Esophagus squamous epithelium (tissue), 4 donors: ENCODE measurements at regions not wholly inside any gene's neighbourhood (a gene's known extent, or its start where the extent isn't known, plus 50 kb on each side); places are given as distances from the start of the nearest gene placed in this dataset.

Experiments
- POLR2A ChIP-seq, 4 donors: fragments of 450-650 bp; IDR thresholded peaks; one replicate each; pipeline ENCODE4 v1.6.1; 2017; ENCODE audit warnings: antibody characterized with exemption in 4 of 4, mild to moderate bottlenecking in 4 of 4, moderate library complexity in 3 of 4
- TF ChIP-seq, protein P1 (sequence below), 6 experiments: fragments of 450-650 bp in 4 of 6; fragments of 200-600 bp in 2 of 6; sonication (generic) in 2 of 6; IDR thresholded peaks; one replicate each; pipeline ENCODE4 v1.5.1; 2016 to 2019; ENCODE audit warnings: antibody characterized with exemption in 6 of 6, mild to moderate bottlenecking in 4 of 6, moderate library complexity in 4 of 6

DNA sequence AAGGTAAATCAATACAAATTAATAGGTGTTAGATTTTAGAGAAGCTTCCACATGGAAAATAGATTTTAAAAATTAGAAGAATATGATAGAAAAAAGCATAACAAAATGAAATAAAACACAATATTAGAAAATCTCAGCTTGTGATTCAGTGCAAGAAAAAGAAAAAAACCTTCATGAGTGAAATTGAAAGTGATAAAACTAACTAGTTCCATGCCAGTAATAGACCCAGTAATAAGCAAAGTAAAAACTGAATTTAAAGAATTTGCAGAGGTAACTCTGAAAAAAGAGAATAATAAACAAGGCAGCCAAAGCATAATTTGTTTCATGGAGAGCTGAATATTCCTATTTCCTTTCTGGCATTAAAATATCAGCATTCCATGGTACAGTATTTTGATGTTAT is 174.3 kb upstream of the TENM3 start:
- TF ChIP-seq, protein P1, sequence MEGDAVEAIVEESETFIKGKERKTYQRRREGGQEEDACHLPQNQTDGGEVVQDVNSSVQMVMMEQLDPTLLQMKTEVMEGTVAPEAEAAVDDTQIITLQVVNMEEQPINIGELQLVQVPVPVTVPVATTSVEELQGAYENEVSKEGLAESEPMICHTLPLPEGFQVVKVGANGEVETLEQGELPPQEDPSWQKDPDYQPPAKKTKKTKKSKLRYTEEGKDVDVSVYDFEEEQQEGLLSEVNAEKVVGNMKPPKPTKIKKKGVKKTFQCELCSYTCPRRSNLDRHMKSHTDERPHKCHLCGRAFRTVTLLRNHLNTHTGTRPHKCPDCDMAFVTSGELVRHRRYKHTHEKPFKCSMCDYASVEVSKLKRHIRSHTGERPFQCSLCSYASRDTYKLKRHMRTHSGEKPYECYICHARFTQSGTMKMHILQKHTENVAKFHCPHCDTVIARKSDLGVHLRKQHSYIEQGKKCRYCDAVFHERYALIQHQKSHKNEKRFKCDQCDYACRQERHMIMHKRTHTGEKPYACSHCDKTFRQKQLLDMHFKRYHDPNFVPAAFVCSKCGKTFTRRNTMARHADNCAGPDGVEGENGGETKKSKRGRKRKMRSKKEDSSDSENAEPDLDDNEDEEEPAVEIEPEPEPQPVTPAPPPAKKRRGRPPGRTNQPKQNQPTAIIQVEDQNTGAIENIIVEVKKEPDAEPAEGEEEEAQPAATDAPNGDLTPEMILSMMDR (IDR thresholded peaks at IDR 0.05): no peak
- no peak for TF ChIP-seq POLR2A (IDR thresholded peaks at IDR 0.05)
